GM19463 (cell line): ENCODE measurements at regions not wholly inside any gene's neighbourhood (a gene's known extent, or its start where the extent isn't known, plus 50 kb on each side); places are given as distances from the start of the nearest gene placed in this dataset.

ENCODE experiments used
- ATAC-seq: cut with Tn5 transposase; IDR thresholded peaks from one replicate; pipeline ENCODE4 v1.9.1; 2021; ENCODE audit warnings: mild to moderate bottlenecking, moderate library complexity; ENCODE audit not compliant: unreplicated experiment

DNA sequence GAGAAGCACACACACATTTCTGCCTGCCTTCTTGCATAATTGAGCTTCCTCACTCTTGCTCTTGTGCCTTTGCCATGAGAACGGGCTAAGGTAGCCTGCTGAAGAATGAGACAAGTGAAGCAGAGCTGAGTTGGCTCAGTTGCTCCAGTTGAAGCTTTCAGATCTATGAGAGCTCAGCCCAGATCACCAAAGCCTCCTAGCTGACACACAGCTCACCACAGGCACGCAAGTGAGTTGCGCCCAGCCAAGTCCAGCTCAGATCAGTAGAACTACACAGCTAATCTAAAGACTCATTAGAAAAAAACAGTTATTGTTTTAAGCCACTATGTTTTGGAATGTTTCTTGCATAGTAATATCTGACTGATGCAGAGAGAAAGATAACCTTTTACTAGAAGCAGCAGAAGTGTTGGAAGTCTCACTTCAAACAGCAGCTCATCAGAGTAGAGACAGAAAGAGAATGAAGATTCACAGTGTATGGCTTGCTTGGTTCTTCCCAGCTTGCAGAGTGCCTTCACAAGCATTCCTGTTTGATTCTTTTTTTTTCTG lies 362.4 kb downstream of the MID1IP1 start:
- ATAC-seq, result no peak

DNA sequence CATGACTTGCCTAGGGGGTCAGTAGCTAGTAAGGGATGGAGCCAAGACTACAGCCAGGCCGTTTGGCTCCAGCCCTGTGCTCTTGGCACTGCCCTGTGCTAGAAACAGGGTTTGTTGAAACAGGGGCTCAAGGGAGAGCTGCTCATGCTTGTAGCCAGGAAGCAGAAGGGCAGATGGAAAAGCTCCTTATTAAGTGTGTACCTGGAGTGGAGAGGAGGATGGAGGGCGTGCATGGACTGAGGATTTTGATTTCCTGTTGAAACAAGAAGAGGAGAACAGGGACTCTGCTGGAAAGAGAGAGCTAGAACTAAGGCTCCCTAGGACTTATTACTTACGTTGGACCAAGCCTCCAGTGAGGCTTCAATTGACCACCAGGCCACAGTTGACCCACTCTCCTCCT lies 363.0 kb downstream of the MID1IP1 start:
- no peak for ATAC-seq

DNA sequence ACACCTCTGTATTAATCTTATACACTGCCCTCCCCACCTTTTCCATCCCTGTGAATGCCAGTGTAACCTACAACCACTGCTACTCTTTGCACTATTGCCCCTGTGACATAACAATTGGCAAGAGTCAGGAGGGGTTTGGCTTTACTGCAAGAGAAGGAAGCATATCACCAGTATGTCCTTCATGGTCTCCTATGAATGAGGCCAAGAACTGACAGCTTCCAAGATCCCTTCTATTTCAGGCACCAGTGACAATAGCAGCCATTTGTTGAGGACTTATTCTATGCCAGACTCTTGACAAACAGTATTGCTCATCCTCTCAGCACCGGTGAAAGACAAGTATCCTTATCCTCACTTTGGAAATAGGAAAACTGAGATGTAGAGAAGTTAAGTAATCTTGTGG lies 363.9 kb downstream of the MID1IP1 start:
- no peak for ATAC-seq

DNA sequence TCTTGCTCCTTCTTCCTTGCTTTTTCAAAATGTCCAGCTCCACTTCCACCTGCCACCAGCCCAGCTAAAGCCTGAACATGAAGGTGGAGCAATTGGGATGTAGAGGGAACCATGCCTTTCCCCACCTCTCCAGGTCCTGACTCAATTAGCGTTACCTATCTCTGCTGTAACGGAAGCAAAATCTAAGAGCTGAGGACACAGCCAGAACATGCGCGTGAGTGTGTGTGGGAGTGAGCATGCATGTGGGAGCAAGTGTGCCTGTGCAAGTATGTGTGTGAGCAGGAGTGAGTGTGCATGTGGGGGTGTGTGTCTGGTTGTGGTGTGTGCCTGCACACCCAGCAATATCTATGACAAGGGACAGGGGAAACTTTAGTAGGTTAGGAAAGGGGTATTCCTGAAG lies 364.5 kb downstream of the MID1IP1 start:
- no peak for ATAC-seq

DNA sequence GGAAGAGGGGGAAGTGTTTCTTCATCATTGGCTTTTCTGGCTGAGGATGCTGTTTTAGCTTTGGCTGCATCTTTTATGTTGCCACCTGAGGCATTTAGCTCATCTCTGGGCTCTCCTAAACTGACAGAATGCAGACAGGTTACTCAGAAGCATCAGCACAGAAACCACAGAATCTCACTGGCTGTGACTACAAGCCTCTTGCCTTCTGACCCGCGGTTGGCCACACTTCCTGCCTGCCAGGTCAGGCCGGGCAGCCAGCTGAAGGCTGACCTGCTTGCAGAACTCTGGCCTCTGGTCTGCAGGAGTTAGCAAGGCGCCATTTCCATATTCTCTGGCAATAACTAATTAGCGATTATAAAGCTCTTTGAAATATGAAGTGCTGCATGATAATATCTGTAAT lies 366.5 kb downstream of the MID1IP1 start:
- ATAC-seq, result peak; percentile 61

DNA sequence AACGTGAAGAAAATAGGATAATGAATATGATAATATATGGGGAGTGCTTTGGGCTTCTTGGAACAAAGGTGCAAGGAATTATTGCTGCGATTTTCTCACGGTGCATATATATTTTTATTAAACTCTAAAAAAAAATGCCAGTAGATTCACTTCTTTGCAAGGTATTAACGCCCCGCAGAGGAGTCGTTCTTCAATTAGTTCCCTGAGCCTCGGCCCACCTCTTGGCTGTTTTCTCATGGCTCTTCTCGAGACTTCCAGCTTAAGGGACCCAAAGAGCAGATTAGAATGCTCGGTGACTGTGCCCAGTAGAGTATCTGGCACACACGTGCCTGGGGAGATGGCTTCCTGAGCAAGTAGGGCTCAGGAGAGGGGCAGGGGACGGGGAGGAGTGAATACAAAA lies 367.4 kb downstream of the MID1IP1 start:
- no peak for ATAC-seq

DNA sequence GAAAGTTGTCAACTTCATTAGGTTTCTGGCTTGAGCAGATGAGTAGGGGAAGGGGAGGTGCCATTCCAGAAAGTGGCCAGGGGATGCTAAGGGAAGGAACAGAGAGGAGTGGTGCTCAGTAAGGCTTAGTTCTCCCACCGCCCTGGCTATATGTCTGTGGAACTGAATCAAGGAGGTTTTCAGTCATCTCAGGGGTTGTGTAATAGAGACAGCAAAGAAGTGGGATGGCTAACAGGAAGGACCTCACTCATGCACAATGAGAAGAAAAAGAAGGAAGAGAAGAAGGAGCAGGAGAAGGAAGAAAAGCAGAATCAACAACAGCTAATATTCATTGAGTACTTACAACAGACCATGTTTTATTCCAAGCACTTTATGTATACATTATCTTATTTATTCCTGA lies 368.7 kb downstream of the MID1IP1 start:
- ATAC-seq, result no peak

DNA sequence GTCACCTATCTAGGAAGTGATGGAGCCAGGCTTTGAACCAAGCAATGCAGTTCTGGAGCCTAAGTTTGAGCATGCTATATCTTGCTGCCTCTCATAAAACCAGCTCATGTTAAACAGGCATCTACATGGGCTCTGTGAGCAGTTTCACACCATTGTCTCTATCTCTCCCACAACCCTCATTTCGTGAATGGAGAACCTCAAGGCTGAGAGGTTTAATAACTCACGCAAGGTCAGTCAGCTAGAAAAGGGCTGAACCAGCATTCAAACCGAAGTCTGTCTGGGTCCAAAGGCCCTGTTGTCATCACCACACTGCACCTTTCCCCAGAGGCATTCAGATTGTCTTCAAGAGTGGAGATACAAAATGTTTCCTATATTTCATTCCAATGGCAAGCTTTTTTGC lies 369.2 kb downstream of the MID1IP1 start:
- no peak for ATAC-seq

DNA sequence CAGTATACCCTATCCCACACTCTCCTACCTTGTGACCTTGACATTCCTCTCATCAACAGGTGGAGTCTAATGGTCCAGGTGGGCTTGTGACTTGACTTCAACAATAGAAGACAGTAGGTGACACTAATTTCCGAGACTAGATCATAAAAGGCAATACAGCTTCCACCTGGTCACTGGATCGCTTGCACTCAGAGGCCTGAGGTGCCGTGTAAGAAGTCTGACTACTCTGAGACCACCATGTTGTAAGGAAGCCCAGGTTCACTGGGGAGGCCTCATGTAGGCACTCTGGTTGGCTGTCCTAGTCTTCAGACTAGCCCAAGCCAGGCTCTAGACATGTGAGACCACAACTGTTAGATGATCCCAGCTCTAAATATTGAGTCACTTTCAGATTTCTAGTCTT lies 370.4 kb downstream of the MID1IP1 start:
- ATAC-seq, result no peak

DNA sequence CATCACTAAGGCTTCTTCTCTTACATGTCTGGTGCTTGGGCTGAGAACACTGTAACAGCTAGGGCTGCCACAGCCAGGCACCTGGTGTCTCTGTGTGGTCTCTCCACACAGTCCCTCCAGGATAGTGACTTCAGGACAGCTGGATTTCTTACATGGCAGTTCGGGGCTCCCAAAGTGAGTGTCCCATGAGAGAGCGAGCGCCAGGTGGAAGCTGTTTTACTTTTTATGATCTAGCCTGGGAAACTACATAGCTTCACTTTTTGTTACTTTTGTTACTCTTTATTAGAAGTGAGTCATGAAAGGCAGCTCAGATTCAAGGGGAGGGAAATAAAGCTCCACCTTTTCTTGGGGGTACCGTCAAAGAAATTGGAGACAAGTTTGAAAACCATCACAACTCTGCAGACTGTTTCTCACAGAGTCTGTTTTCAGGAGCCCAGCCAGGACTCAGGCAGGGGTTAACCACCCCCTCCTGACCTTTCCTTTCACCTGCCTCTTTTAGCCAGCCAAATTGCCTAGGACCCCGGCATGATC lies 373.0 kb downstream of the MID1IP1 start:
- no peak for ATAC-seq

DNA sequence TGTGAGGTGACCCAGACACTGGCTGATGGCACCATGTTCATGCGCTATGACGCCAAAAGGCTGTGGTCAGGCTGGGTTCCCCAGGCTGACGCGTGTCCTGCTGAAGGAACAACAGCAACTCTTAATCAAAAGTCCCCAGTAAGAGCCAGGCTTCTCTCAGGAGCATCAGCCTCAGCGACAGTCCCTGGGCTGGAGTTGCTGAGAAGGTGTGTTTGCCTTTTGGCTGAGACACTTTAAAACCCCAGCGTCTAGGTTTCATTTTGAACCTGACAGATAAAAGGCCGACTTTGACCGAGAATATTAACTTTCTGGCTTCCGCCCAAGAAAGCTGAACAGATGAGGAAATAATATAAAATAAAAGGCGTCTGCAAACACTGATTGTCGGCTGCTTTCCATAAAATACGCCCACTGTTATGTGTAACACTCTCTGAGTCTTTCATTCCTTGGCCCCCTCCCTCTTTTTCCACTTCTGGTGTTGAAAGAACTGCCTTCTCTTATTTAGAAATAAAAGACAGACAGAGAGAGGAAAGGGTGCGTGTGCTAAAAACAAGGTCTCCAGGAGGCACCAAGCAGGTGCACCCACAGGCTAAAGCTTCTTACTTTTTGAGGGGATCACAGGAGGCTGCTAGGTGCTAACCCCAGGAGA lies 373.6 kb downstream of the MID1IP1 start:
- no peak for ATAC-seq

DNA sequence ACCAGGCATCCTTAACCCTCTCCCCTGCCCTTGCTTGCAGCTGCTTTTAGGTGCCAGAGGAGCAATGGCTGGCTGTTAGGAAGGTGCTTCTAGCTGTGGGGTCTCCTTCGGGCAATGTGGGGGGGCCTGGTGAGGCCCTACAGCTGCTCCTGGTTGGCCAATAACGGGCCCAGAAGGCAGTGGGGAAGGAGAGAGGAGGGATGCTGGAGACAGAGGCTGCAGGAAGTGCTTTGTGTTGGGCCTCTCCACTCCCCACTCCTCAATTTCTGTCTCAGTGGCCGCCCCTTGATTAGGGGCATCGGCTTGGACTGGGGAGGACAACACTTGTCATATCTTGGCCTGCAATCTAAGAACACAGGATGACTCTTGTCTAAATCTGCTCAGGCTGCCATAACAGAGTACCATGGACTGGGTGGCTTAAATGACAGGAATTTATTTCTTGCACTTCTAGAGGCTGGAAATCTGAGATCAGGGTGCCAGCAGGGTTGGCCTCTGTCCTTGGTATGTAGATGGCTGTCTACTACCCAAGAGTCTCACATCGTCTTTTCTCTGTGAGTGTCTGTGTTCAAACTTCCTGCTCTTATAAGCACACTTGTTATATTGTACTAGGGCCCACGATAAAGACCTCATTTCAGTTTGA lies 374.3 kb downstream of the MID1IP1 start:
- ATAC-seq, result no peak

DNA sequence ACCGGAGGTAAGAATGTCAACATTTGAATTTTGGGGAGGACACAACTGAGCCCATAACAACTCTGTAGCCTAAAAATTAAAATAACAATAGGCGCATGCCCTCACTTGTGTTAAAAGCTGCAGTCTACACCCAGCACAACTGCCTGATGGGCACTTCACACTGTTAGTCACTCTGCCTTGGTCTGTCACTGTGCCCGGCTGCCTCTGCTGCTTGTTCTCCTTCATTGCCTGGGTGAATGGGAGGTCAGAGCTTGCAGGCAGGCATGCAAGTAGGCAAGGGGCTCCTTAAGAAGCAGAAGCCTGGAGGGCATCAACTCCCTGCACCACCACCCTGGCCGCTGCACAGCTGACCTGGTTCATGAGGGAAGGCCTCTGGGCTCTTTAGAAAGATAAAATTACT lies 374.8 kb downstream of the MID1IP1 start:
- ATAC-seq, result no peak

DNA sequence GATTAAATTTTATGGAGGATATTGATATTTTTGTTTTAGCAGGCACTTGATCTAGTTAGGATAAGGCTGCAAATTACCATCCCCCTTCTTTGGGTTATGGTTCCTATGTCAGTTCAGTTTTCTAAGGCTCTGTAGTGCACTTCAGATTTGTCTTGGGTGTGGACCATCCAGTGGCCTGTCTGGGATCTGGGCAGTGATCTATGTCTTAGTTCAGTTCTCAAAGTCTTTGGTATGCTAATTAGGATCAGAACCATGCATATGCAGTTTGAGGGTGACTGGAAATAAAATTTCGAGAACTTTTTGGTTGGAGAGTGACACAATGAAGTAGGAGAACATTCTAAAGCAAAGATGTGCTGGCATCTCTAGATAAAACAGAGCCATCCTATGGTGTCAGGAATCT lies 388.2 kb downstream of the MID1IP1 start:
- no peak for ATAC-seq

DNA sequence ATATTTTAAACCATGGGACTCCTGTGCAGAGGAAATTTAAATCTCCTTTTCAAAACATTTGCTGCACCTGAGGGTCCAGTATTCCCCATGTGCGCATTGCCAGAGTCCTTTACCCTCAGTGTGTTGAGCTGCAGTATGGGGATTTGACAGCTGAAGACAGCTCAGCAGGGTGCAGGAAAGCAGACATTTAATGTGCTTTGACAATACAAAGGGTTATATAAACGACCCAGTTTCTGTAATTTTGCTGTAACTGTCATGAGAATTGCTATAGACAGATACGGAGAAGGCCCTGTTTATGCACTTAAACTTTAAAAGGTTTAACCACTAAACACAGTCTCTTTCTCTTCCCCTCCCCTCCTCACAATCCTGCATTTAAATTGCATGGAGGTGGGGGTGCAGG lies 393.4 kb downstream of the MID1IP1 start:
- no peak for ATAC-seq

DNA sequence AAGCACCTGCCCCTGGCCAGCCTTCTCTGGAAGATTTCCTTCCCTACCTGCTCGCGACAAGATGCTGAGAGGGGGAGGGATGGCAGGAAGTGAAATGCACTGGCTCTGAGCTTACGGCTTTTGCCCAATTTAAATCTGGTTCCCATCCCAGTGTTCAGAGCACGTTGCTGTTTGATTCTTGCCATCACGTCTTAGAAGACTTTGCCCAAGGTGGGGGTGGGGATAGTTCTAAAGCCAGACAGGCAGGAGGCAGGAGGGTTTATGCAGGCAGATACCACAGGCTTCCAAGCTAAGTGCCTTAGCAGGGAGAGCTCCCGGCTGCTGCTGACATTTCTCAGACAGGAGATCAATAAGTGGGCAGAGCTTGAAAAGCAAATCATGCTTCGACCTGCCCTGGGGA lies 393.9 kb downstream of the MID1IP1 start:
- ATAC-seq, result no peak

DNA sequence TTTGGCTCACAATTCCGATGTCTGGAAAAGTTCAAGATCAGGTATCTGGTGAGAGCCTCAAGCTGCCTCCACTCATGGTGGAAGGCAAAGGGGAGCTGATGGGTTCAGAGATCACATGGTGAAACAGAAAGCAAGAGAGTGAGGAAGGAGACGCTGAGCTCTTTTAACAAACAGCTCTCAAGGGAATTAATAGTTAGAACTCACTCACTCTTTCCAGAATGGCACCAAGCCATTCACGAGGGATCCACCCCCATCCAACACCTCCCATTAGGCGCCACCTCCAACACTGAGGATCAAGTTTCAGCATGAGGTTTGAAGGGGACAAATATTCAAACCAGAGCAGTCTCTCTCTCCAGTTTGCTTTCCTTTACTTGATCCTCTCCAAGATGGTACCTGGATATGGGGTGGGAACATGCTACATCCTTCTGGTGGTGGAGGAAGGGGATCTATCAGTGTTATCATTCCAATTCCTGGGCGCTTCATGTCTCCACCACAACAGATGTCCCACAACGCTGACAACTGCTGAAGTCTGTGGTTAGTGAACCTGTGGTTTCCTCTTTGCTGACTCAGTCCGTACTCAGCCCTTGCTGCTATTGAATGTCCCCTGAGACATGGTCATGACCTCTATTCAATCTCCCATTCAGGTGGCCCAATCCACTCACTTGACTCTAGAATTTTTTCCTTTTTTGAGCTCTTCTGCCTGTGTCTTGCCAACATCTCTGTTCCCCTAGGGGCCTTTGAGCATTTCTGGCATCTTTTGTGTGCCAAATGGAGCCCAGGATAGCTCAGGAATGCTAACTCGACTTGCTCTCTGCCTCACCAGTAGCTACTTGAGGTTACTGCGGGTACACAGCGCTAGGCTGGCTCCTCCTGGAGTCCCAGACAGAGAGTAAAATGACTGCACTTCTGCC lies 395.2 kb downstream of the MID1IP1 start:
- peak; percentile 94 for ATAC-seq

DNA sequence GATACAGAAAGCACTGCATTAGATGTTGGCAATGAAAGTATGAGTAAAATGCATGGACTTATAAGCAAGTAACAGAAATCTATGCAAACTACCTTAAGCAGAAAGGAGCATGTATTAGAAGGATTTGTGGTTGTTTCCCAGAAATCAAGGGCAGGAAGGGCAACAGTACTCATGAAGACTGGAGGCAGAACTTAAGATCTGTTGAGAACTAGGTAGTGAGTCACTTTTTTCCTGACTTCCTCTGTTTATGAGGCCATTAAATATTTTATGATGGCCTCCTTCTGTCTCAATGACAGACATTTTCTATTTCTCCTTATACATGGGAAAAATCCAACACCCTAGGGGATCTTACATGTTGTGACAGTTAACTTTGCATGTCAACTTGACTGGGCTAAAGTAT lies 398.2 kb downstream of the MID1IP1 start:
- ATAC-seq, result no peak

DNA sequence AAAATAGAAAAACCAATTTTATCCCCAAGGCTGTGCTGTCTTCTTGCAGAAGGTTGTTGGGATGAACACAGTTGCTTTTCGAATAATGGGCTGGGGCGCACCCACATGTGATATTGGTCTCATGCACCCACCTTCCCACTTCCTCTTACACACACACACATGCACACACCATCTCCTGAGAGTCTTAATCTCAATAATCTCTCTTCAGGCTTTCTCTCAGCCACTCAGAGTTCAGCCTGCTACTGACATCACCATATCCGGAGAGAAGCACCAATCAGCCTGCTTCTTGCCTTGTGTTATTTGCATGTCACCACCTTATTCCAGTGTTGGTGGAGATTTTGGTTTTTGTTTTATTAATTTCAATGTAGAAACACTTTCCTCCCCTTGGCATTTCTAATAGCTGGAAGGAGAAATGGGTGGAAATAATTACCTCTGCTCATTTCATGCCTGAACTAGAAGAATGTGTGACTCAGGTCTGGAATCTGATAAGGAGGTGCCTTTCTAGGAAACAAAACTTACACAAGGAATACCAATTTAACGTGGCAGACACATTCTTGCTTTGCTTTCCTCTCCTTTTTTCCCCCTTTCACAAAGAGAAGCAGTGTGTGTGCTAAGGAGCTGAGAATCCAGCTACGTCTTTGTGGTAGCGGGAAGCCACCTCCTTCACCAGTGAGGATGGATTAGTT lies 400.2 kb downstream of the MID1IP1 start:
- ATAC-seq, result no peak

DNA sequence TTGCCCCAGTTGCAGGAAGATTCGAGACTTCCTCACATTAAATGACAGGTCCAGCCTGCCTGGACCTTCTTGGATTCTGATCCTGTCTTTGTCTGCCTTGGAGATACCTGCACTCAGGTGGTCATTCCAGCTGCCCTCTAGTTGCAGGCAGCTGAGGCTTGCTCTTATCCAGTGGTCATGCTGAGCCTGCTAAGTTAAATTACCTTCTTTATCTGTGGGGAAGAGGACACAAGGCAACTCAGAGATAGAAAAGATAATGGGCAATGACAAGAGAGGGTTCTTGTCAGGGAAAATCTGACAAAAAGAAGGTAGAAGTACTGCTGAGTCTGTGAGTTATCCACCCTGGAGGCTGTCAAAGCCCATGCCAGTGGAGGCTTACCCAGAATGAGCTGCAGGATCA lies 401.4 kb downstream of the MID1IP1 start:
- ATAC-seq, result no peak

DNA sequence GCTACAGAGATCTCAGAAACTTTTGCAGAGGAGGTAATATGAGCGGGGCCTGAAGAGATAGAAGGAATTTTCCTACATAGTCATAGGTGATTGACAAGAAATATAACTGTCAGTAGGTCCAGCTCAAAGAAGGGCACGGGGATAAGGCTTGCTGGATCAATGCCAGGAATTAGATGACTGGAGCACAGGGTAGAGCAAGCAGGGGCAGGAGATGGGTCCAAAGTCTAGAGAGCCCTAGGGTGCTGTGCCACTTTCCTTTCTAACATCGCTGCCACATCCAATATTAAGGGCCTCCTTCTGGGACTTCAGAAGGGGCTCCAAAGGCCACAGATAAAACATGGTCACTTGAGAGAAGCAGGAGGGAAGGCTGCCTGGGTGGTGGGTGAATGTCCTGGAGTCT lies 402.2 kb downstream of the MID1IP1 start:
- ATAC-seq, result no peak
